ENCODE measurements at regions not wholly inside any gene's neighbourhood (a gene's known extent, or its start where the extent isn't known, plus 50 kb on each side); places are given as distances from the start of the nearest gene placed in this dataset.

DNA sequence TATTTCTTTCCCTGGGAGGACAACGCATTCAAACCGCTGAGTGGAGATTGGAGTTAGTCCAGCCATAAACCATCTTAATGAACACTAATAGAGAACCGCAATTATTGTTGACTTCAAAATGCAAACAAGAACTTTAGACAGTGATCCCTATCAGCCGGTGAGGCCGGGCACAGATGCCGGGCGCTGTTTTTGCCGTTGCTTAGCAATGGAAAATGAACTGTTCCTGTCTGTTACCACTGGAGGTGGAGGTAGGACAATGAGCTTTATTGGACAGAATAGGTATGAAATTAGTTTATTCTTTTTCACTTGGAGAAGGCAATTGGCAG is 216.8 kb downstream of the TTC8 start:
- TF ChIP-seq, protein P1, sequence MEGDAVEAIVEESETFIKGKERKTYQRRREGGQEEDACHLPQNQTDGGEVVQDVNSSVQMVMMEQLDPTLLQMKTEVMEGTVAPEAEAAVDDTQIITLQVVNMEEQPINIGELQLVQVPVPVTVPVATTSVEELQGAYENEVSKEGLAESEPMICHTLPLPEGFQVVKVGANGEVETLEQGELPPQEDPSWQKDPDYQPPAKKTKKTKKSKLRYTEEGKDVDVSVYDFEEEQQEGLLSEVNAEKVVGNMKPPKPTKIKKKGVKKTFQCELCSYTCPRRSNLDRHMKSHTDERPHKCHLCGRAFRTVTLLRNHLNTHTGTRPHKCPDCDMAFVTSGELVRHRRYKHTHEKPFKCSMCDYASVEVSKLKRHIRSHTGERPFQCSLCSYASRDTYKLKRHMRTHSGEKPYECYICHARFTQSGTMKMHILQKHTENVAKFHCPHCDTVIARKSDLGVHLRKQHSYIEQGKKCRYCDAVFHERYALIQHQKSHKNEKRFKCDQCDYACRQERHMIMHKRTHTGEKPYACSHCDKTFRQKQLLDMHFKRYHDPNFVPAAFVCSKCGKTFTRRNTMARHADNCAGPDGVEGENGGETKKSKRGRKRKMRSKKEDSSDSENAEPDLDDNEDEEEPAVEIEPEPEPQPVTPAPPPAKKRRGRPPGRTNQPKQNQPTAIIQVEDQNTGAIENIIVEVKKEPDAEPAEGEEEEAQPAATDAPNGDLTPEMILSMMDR (conservative IDR thresholded peaks at IDR 0.05; ENCODE audit: low read length) = no peak
- no peak for TF ChIP-seq EZH2phosphoT487 (IDR thresholded peaks at IDR 0.05; ENCODE audit: borderline replicate concordance, low read depth, low read length)
